Skeletal muscle satellite cell (primary cell): ENCODE measurements at regions not wholly inside any gene's neighbourhood (a gene's known extent, or its start where the extent isn't known, plus 50 kb on each side); places are given as distances from the start of the nearest gene placed in this dataset.

Experiments
- H3K27me3 ChIP-seq: 2 replicates; pipeline ENCODE4 v1.7.0; 2013; ENCODE audit warnings: low read length; ENCODE audit not compliant: control insufficient read depth, insufficient read depth
- H3K36me3 ChIP-seq: 2 replicates; pipeline ENCODE4 v1.7.0; 2013; ENCODE audit warnings: mild to moderate bottlenecking, control low read depth, low read length; ENCODE audit not compliant: insufficient read depth
- H3K4me1 ChIP-seq: 2 replicates; pipeline ENCODE4 v1.7.0; 2013; ENCODE audit warnings: low read length; ENCODE audit not compliant: control insufficient read depth, insufficient read depth
- H3K4me2 ChIP-seq: 2 replicates; pipeline ENCODE4 v1.7.0; 2013; ENCODE audit warnings: mild to moderate bottlenecking, low read length
- H3K4me3 ChIP-seq: 2 replicates; pipeline ENCODE4 v1.7.0; 2013; ENCODE audit warnings: low read length
- H3K9ac ChIP-seq: 2 replicates; pipeline ENCODE4 v1.7.0; 2013; ENCODE audit warnings: mild to moderate bottlenecking, low read depth, low read length, moderate library complexity
- H3K9me3 ChIP-seq: replicated peaks from 2 replicates; pipeline ENCODE4 v1.7.0; 2013; ENCODE audit warnings: mild to moderate bottlenecking, control low read depth, low read length

DNA sequence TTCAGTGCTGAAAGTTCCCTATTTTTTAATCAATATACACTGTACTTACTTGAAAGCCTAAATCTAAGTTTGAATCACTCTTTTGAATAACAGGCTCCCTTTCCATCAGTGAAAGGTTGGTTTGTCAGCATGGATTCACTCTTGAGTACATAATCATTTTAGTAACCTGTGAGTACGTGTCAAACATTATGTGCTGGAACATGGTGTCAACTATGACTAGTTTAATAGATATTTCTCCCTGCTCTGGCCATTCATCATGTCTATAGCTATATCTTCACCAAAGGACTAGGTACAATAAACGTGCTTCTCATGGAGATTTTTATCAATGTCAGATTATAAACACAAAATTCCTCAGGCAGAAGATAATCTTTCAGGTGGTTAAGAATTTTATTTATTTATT, 61.7 kb upstream of the MDFIC start:
- Histone ChIP-seq H3K27me3 (no peaks in the 10 kb centered on the region), H3K9ac (no peak overlapping the region), H3K9me3 (no peaks in the 10 kb centered on the region), H3K36me3 (no peaks in the 10 kb centered on the region), H3K4me2 (no peak overlapping the region), H3K4me1 (peaks cover 11% of the 10 kb centered on the region), H3K4me3 (no peak overlapping the region)

DNA sequence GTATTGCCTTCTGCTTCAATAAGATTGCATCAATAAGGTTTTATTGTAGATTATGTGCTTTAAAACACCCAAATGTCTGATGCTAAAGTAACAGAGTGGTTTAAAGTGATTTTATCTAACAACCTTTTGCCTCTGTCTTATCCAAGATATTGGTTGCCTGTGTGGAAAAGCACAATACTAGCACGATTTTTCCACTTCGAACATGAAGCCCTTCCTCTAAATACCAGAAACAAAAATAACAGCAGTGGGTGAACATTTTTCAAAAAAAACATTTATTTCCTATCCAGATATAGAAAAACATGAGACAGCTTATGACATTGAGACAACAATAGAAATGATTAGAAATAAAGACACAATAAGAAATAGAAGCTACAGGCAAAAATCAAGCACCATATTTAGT, 59.5 kb upstream of the MDFIC start:
- no peak overlapping the region for H3K9ac ChIP-seq
- H3K4me1 ChIP-seq = peaks cover 11% of the 10 kb centered on the region
- H3K4me2 ChIP-seq = no peak overlapping the region
- no peaks in the 10 kb centered on the region for H3K27me3 ChIP-seq
- H3K36me3 ChIP-seq = no peaks in the 10 kb centered on the region
- no peaks in the 10 kb centered on the region for H3K9me3 ChIP-seq
- no peak overlapping the region for H3K4me3 ChIP-seq

DNA sequence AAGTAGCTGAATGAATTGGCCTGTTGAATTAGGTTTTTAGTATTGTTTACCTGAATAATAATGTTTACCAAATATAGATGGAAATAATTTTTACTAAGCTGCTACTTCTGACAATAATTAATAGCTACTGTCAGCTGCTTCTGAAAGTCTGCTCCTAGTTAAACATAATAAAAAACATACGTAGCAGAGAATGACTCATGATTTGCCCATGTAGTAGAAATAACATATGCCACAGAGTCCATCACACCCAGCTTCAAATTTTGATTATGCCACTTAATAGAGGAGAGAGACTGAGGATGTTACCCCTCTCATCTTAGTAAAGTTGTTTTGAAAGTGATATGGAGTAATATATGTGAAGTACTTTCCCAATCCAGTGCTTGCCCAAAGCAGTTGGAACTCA, 57.6 kb upstream of the MDFIC start:
- Histone ChIP-seq H3K4me3 (no peak overlapping the region), H3K4me1 (peaks cover 11% of the 10 kb centered on the region), H3K36me3 (no peaks in the 10 kb centered on the region), H3K9ac (no peak overlapping the region), H3K9me3 (no peaks in the 10 kb centered on the region), H3K27me3 (no peaks in the 10 kb centered on the region), H3K4me2 (peak overlapping the region; percentile 9)

DNA sequence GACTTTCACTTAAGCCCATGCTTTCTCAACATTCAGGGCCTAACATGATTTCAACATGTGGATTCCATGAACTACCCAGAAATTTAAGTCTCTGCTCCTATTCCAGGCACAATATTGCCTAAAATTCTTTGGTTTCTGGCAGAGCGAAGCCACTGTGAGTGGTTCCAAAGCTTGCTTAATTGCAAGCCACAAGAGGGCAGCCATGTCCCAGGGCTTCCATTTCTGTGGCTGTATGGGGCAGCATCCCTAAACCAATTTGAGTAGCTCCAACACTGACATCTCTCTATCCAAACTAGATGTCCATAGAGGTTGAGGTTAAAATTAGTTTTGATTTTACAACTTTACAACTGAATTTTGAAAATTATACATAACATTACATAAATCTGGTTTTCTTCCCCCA, 56.3 kb upstream of the MDFIC start:
- no peak overlapping the region for H3K4me3 ChIP-seq
- no peak overlapping the region for H3K9ac ChIP-seq
- no peaks in the 10 kb centered on the region for H3K9me3 ChIP-seq
- no peaks in the 10 kb centered on the region for H3K27me3 ChIP-seq
- peaks cover 11% of the 10 kb centered on the region for H3K4me1 ChIP-seq
- no peak overlapping the region for H3K4me2 ChIP-seq
- no peaks in the 10 kb centered on the region for H3K36me3 ChIP-seq
